ENCODE measurements at regions not wholly inside any gene's neighbourhood (a gene's known extent, or its start where the extent isn't known, plus 50 kb on each side); places are given as distances from the start of the nearest gene placed in this dataset.
"Not testable (repeated sequence)": the region's sequence is repeated elsewhere in the genome, so short reads cannot be mapped to it uniquely, and the experiment has no call there.

GRCh38 chr4:156512622-156513021 is 459.0 kb downstream of the PDGFC start:
- Histone ChIP-seq H3K4me3 (ENCODE audit: low read depth, low read length) (no peak overlapping the region), H3K27ac (ENCODE audit: low read depth) (no peak overlapping the region), H3K4me1 (ENCODE audit: insufficient read depth) (no peaks in the 10 kb centered on the region), H3K36me3 (ENCODE audit: insufficient read depth) (no peaks in the 10 kb centered on the region)
- no peak for DNase-seq (ENCODE audit: extremely low spot score)
- WGBS: 41% methylated on average over 2 of the region's 2 CpGs

DNA sequence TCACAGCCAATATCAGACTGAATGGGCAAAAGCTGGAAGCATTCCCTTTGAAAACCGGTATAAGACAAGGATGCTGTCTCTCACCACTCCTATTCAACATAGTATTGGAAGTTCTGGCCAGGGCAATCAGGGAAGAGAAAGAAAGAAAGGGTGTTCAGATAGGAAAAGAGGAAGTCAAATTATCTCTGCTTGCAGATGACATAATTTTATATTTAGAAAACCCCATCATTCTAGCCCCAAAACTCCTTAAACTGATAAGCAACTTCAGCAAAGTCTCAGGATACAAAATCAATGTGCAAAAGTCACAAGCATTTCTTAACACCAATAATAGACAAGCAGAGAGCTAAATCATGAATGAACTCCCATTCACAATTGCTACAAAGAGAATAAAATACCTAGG is 461.7 kb downstream of the PDGFC start:
- WGBS: 88% methylated on average over 1 of the region's 1 CpG
- H3K36me3 ChIP-seq (ENCODE audit: insufficient read depth); H3K27ac ChIP-seq (ENCODE audit: low read depth); H3K4me3 ChIP-seq (ENCODE audit: low read depth, low read length); DNase-seq (ENCODE audit: extremely low spot score); H3K4me1 ChIP-seq (ENCODE audit: insufficient read depth): not testable (repeated sequence)

GRCh38 chr4:156505341-156505955 is 466.2 kb downstream of the PDGFC start:
- H3K4me1 ChIP-seq (ENCODE audit: insufficient read depth): no peaks in the 10 kb centered on the region
- H3K27ac ChIP-seq (ENCODE audit: low read depth): no peak overlapping the region
- WGBS: 80% methylated on average over 12 of the region's 12 CpGs
- DNase-seq (ENCODE audit: extremely low spot score): no peak
- H3K36me3 ChIP-seq (ENCODE audit: insufficient read depth): no peaks in the 10 kb centered on the region
- no peak overlapping the region for H3K4me3 ChIP-seq (ENCODE audit: low read depth, low read length)

DNA sequence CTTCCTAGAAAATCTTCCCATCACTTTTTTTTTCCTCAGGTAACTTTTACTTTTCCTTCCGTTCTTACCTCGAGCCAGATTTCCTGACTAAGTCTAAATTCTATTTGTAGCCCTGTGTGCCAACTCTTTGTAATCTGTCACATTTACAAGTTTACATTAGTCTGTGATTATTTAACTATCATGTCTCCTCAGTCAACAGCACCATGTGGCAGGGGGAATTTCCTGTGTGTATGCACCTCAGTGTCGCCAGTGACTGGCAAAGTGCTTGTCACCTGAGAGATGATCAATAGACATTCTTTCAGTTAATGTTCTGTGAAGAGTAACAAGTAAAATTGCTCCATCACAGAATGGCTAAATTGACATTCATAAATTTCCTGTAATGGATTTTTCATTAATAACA is 468.5 kb downstream of the PDGFC start:
- DNase-seq (ENCODE audit: extremely low spot score): no peak
- no peak overlapping the region for H3K4me3 ChIP-seq (ENCODE audit: low read depth, low read length)
- 77% methylated on average over 3 of the region's 3 CpGs for WGBS
- no peaks in the 10 kb centered on the region for H3K36me3 ChIP-seq (ENCODE audit: insufficient read depth)
- no peak overlapping the region for H3K27ac ChIP-seq (ENCODE audit: low read depth)
- H3K4me1 ChIP-seq (ENCODE audit: insufficient read depth): no peaks in the 10 kb centered on the region

DNA sequence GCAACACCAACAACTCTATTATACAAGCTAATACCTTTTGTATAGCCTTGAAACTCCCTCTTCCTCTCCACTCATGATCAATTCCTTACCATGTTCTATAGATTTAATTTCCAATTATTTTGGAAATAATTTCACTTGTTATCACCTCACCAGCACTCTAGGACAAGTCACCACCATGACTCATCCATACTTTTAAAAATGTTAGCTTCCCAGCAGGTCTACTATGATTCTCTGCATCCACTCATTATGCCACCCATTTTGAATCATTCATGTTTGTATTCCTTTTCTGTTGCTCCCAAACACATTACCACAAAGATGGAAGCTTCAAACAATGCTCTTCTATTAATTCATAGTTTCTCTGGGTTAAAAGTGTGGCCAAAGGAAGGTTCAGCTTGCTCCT is 469.6 kb downstream of the PDGFC start:
- no peak for DNase-seq (ENCODE audit: extremely low spot score)
- H3K27ac ChIP-seq (ENCODE audit: low read depth): no peak overlapping the region
- no peaks in the 10 kb centered on the region for H3K36me3 ChIP-seq (ENCODE audit: insufficient read depth)
- H3K4me3 ChIP-seq (ENCODE audit: low read depth, low read length): no peak overlapping the region
- H3K4me1 ChIP-seq (ENCODE audit: insufficient read depth): no peaks in the 10 kb centered on the region

GRCh38 chr4:156499684-156500083 is 471.9 kb downstream of the PDGFC start:
- Histone ChIP-seq H3K27ac (ENCODE audit: low read depth) (no peak overlapping the region), H3K4me3 (ENCODE audit: low read depth, low read length) (no peak overlapping the region), H3K36me3 (ENCODE audit: insufficient read depth) (no peaks in the 10 kb centered on the region), H3K4me1 (ENCODE audit: insufficient read depth) (no peaks in the 10 kb centered on the region)
- DNase-seq (ENCODE audit: extremely low spot score): no peak
- 94% methylated on average over 2 of the region's 2 CpGs for WGBS

DNA sequence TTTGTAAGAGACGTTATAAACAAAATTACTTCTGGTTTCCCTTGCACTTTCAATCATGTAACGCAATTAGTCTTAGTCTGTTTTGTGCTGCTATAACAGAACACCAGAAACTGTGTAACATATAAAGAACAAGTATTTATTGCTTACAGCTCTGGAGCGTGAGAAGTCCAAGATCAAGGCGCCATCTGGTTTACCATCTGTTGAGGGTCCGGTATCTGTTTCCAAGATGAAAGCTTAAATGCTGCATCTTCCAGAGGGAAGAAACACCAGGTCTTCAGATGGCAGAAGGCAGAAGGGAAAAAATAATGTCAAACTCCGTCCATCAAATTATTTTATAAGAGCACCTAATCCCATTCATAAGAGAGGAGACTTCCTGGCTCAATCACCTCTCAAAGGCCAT is 474.1 kb downstream of the PDGFC start:
- 94% methylated on average over 6 of the region's 6 CpGs for WGBS
- DNase-seq (ENCODE audit: extremely low spot score): no peak
- Histone ChIP-seq H3K27ac (ENCODE audit: low read depth) (no peak overlapping the region), H3K4me3 (ENCODE audit: low read depth, low read length) (no peak overlapping the region), H3K4me1 (ENCODE audit: insufficient read depth) (no peaks in the 10 kb centered on the region), H3K36me3 (ENCODE audit: insufficient read depth) (no peaks in the 10 kb centered on the region)

DNA sequence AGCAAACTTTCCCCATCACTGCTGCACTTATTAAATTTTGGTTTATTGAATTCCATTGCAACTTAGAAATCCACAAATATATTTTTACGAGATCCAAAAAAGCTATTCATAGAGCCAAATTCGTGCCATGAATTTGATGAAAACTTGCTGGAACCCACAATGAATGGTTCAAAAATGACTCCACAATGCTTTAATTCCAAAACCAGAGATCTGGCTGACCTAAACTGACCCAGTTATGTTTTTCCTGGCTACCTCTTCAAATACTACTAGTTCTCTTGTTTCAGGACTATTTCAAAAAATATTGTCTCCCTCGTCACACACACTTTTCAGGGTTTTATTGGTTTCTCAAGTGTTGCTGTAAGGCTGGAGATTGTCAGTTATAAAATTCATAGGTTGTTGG is 474.8 kb downstream of the PDGFC start:
- WGBS: 48% methylated on average over 3 of the region's 3 CpGs
- H3K4me1 ChIP-seq (ENCODE audit: insufficient read depth): no peaks in the 10 kb centered on the region
- H3K4me3 ChIP-seq (ENCODE audit: low read depth, low read length): no peak overlapping the region
- no peak overlapping the region for H3K27ac ChIP-seq (ENCODE audit: low read depth)
- H3K36me3 ChIP-seq (ENCODE audit: insufficient read depth): no peaks in the 10 kb centered on the region
- no peak for DNase-seq (ENCODE audit: extremely low spot score)

- Histone ChIP-seq H3K36me3 (ENCODE audit: insufficient read depth) (no peaks in the 10 kb centered on the region), H3K27ac (ENCODE audit: low read depth) (no peak overlapping the region), H3K4me1 (ENCODE audit: insufficient read depth) (no peaks in the 10 kb centered on the region), H3K4me3 (ENCODE audit: low read depth, low read length) (no peak overlapping the region)
- 63% methylated on average over 1 of the region's 1 CpG for WGBS
- DNase-seq (ENCODE audit: extremely low spot score): no peak
These were observed 475.8 kb downstream of the PDGFC start for GRCh38 chr4:156495836-156496235.

- Histone ChIP-seq H3K36me3 (ENCODE audit: insufficient read depth) (no peaks in the 10 kb centered on the region), H3K27ac (ENCODE audit: low read depth) (no peak overlapping the region), H3K4me1 (ENCODE audit: insufficient read depth) (no peaks in the 10 kb centered on the region), H3K4me3 (ENCODE audit: low read depth, low read length) (no peak overlapping the region)
- DNase-seq (ENCODE audit: extremely low spot score): no peak
These were observed 476.5 kb downstream of the PDGFC start for GRCh38 chr4:156495091-156495490.

GRCh38 chr4:156493858-156494257 is 477.7 kb downstream of the PDGFC start:
- Histone ChIP-seq H3K27ac (ENCODE audit: low read depth) (no peak overlapping the region), H3K4me3 (ENCODE audit: low read depth, low read length) (no peak overlapping the region), H3K4me1 (ENCODE audit: insufficient read depth) (no peaks in the 10 kb centered on the region), H3K36me3 (ENCODE audit: insufficient read depth) (no peaks in the 10 kb centered on the region)
- WGBS: 56% methylated on average over 3 of the region's 3 CpGs
- no peak for DNase-seq (ENCODE audit: extremely low spot score)

- no peak overlapping the region for H3K27ac ChIP-seq (ENCODE audit: low read depth)
- 96% methylated on average over 6 of the region's 6 CpGs for WGBS
- no peaks in the 10 kb centered on the region for H3K36me3 ChIP-seq (ENCODE audit: insufficient read depth)
- no peak overlapping the region for H3K4me3 ChIP-seq (ENCODE audit: low read depth, low read length)
- H3K4me1 ChIP-seq (ENCODE audit: insufficient read depth): no peaks in the 10 kb centered on the region
- no peak for DNase-seq (ENCODE audit: extremely low spot score)
These were observed 484.5 kb downstream of the PDGFC start for GRCh38 chr4:156487107-156487506.

GRCh38 chr4:156481845-156482244 is 489.8 kb downstream of the PDGFC start:
- no peak overlapping the region for H3K27ac ChIP-seq (ENCODE audit: low read depth)
- H3K4me1 ChIP-seq (ENCODE audit: insufficient read depth): no peaks in the 10 kb centered on the region
- no peaks in the 10 kb centered on the region for H3K36me3 ChIP-seq (ENCODE audit: insufficient read depth)
- no peak overlapping the region for H3K4me3 ChIP-seq (ENCODE audit: low read depth, low read length)
- WGBS: 96% methylated on average over 11 of the region's 11 CpGs
- DNase-seq (ENCODE audit: extremely low spot score): no peak

DNA sequence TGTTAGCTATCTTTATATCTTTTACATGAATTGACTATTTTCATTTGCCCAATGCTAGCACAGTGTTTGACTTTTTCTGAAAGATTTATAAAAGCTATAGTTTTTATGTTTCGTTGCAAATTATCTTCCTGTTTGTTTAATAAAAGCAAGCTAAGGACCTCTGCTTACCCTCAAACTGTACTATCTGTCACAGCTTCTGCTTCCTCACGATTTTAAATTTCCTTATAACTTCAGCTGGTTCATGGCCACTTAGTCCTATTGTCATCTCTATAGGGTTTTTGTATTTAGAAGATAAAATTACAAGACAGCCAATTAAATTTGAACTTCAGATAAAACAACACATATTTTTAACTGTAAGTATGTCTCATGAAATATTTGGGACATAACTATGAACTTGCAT is 494.0 kb downstream of the PDGFC start:
- no peak overlapping the region for H3K4me3 ChIP-seq (ENCODE audit: low read depth, low read length)
- WGBS: 60% methylated on average over 2 of the region's 2 CpGs
- no peaks in the 10 kb centered on the region for H3K4me1 ChIP-seq (ENCODE audit: insufficient read depth)
- no peaks in the 10 kb centered on the region for H3K36me3 ChIP-seq (ENCODE audit: insufficient read depth)
- DNase-seq (ENCODE audit: extremely low spot score): no peak
- H3K27ac ChIP-seq (ENCODE audit: low read depth): no peak overlapping the region

DNA sequence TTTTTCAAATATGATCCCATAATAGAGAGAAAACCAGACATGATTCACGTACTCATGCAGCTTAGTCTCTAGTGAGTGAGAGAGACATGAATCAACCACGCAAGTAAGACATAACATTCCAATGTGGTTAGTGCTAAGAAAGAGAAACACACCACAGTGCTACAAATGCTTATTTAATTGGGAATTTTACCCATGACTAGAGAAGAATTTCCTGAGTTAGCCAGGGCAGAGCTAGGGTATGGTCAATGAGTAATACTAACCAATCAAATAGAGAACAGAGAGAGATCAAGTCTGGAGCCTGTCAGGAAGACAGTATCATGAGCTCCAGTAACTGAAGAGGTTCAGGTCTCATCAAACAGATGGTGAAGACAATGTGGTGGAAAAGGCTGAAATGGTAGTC is 495.2 kb downstream of the PDGFC start:
- Histone ChIP-seq H3K4me1 (ENCODE audit: insufficient read depth) (no peaks in the 10 kb centered on the region), H3K27ac (ENCODE audit: low read depth) (no peak overlapping the region), H3K4me3 (ENCODE audit: low read depth, low read length) (no peak overlapping the region), H3K36me3 (ENCODE audit: insufficient read depth) (no peaks in the 10 kb centered on the region)
- DNase-seq (ENCODE audit: extremely low spot score): no peak
- WGBS: 73% methylated on average over 2 of the region's 2 CpGs

Measured in urinary bladder (tissue), 3 donors.